CD14-positive monocyte (primary cell): ENCODE measurements at regions not wholly inside any gene's neighbourhood (a gene's known extent, or its start where the extent isn't known, plus 50 kb on each side); places are given as distances from the start of the nearest gene placed in this dataset.

Experiments used
- DNase-seq, 3 donors: peaks; one replicate each; pipeline ENCODE4 v3.0.0-alpha.2; 2011 to 2022
- H2AFZ ChIP-seq: 2 replicates; pipeline ENCODE4 v1.6.0; 2012; ENCODE audit warnings: mild to moderate bottlenecking, low read depth, low read length, inconsistent platforms; ENCODE audit not compliant: insufficient read depth, poor library complexity, severe bottlenecking
- H3K27ac ChIP-seq, 2 donors: 1 replicate in 1 of 2; 2 replicates in 1 of 2; pipeline ENCODE4 v1.5.1; 2012 to 2013; ENCODE audit warnings: low read length in 2 of 2, control low read depth in 1 of 2, inconsistent platforms in 1 of 2, low read depth in 1 of 2, mild to moderate bottlenecking in 1 of 2
- H3K27me3 ChIP-seq, 2 donors: one replicate each; pipeline versions ENCODE4 v1.6.0 to v1.6.1; 2011 to 2013; ENCODE audit warnings: low read length in 2 of 2; ENCODE audit not compliant: control insufficient read depth in 2 of 2, insufficient read depth in 2 of 2
- H3K36me3 ChIP-seq, 2 donors: replicated peaks in 1 of 2; 1 replicate in 1 of 2; 2 replicates in 1 of 2; pipeline versions ENCODE4 v1.5.1 to v1.6.1; 2012 to 2013; ENCODE audit warnings: low read length in 2 of 2, control low read depth in 1 of 2, inconsistent platforms in 1 of 2, mild to moderate bottlenecking in 1 of 2; ENCODE audit not compliant: insufficient read depth in 2 of 2, control insufficient read depth in 1 of 2
- H3K4me1 ChIP-seq, 2 donors: 1 replicate in 1 of 2; 2 replicates in 1 of 2; pipeline versions ENCODE4 v1.5.1 to v1.6.1; 2012 to 2013; ENCODE audit warnings: low read length in 2 of 2, control low read depth in 1 of 2, inconsistent platforms in 1 of 2, mild to moderate bottlenecking in 1 of 2, moderate library complexity in 1 of 2; ENCODE audit not compliant: insufficient read depth in 2 of 2, control insufficient read depth in 1 of 2
- H3K4me2 ChIP-seq: replicated peaks from 2 replicates; pipeline ENCODE3; 2012; ENCODE audit warnings: low read length, moderate library complexity, mild to moderate bottlenecking; ENCODE audit not compliant: poor library complexity, severe bottlenecking; ENCODE audit errors: extremely low read depth
- H3K4me3 ChIP-seq, 3 experiments: fragments of 200-600 bp in 1 of 3; sonication (generic) in 1 of 3; replicated peaks in 1 of 3; 1 replicate in 2 of 3; 2 replicates in 1 of 3; pipeline ENCODE4 v1.5.1; 2011 to 2013; ENCODE audit warnings: low read length in 3 of 3, mild to moderate bottlenecking in 3 of 3, control low read depth in 2 of 3, low read depth in 2 of 3, inconsistent platforms in 1 of 3, moderate library complexity in 1 of 3
- H3K79me2 ChIP-seq: 2 replicates; pipeline ENCODE4 v1.6.0; 2012; ENCODE audit warnings: mild to moderate bottlenecking, control low read depth, inconsistent platforms, low read length, moderate library complexity; ENCODE audit not compliant: insufficient read depth
- H3K9ac ChIP-seq: 2 replicates; pipeline ENCODE4 v1.6.0; 2017; ENCODE audit warnings: low read length, mild to moderate bottlenecking; ENCODE audit not compliant: insufficient read depth, poor library complexity, severe bottlenecking
- H3K9me3 ChIP-seq, 2 donors: replicated peaks in 1 of 2; 1 replicate in 1 of 2; 2 replicates in 1 of 2; pipeline versions ENCODE4 v1.5.1 to v1.6.1; 2012 to 2013; ENCODE audit warnings: low read length in 2 of 2, control low read depth in 1 of 2; ENCODE audit not compliant: control insufficient read depth in 1 of 2, insufficient read depth in 1 of 2
- H4K20me1 ChIP-seq: 2 replicates; pipeline ENCODE4 v1.6.0; 2012; ENCODE audit warnings: mild to moderate bottlenecking, low read length, control low read depth, moderate library complexity; ENCODE audit not compliant: insufficient read depth
- H3K27ac Mint-ChIP-seq, 7 donors: one replicate each; pipeline ENCODE4 v1.8.0; 2020; ENCODE audit warnings: mild to moderate bottlenecking in 7 of 7, mixed read lengths in 7 of 7, moderate library complexity in 6 of 7, inconsistent platforms in 2 of 7
- H3K27me3 Mint-ChIP-seq, 3 donors: one replicate each; pipeline ENCODE4 v1.8.0; 2021 to 2022; ENCODE audit warnings: low read depth in 3 of 3, mild to moderate bottlenecking in 3 of 3, mixed read lengths in 3 of 3, moderate library complexity in 3 of 3, inconsistent platforms in 1 of 3
- H3K36me3 Mint-ChIP-seq, 2 donors: one replicate each; pipeline ENCODE4 v1.8.0; 2020; ENCODE audit warnings: mixed read lengths in 2 of 2, inconsistent platforms in 1 of 2, mild to moderate bottlenecking in 1 of 2
- H3K4me1 Mint-ChIP-seq: one replicate; pipeline ENCODE4 v1.8.0; 2020; ENCODE audit warnings: mild to moderate bottlenecking, mixed read lengths
- H3K4me3 Mint-ChIP-seq, 2 donors: one replicate each; pipeline ENCODE4 v1.8.0; 2020; ENCODE audit warnings: mild to moderate bottlenecking in 2 of 2, mixed read lengths in 2 of 2, moderate library complexity in 1 of 2
- H3K9me3 Mint-ChIP-seq, 7 donors: one replicate each; pipeline ENCODE4 v1.8.0; 2020 to 2022; ENCODE audit warnings: mixed read lengths in 7 of 7, mild to moderate bottlenecking in 6 of 7, moderate library complexity in 6 of 7, inconsistent platforms in 2 of 7
- CTCF ChIP-seq: fragments of 200-600 bp; IDR thresholded peaks from one replicate; pipeline ENCODE4 v1.8.0; 2022; ENCODE audit warnings: antibody characterized with exemption, mild to moderate bottlenecking
- WGBS: methylation state at CpG from one replicate; pipeline ENCODE4 v1.1.5; 2013; ENCODE audit warnings: missing lambda C conversion rate; ENCODE audit not compliant: insufficient coverage; 5-methylcytosine and 5-hydroxymethylcytosine counted together
- intact Hi-C, 2 donors: fragments of 100-400 bp; cut with micrococcal nuclease; formaldehyde crosslinking; loops; one replicate each; pipeline versions ENCODE4 v1.15.0 to v1.15.1; 2023

GRCh38 chr12:90441431-90441830 is 513.5 kb downstream of the CCER1 start:
- Histone ChIP-seq H3K27me3 (no peaks in the 10 kb centered on the region), H3K36me3 (no peaks in the 10 kb centered on the region), H3K4me3 (no peak overlapping the region), H3K27ac (no peak overlapping the region), H4K20me1 (no peaks in the 10 kb centered on the region), H3K4me2 (no peak overlapping the region), H2AFZ (no peak overlapping the region), H3K9ac (no peak overlapping the region), H3K79me2 (no peaks in the 10 kb centered on the region), H3K4me1 (no peaks in the 10 kb centered on the region), H3K9me3 (peaks cover 16 to 24% of the 10 kb centered on the region in 2 donors)
- H3K9me3 Mint-ChIP-seq, result peaks cover 4 to 25% (median 14%) of the 10 kb centered on the region in 7 donors
- no peak for DNase-seq
- no peak overlapping the region for H3K27ac Mint-ChIP-seq
- H3K4me3 Mint-ChIP-seq, result no peak overlapping the region
- no peak for TF ChIP-seq CTCF
- intact Hi-C loops, result no loop called here
- H3K36me3 Mint-ChIP-seq, result no peaks in the 10 kb centered on the region
- no peaks in the 10 kb centered on the region for H3K27me3 Mint-ChIP-seq
- WGBS, result no CpG with 5 or more reads among the region's 1 CpG
- no peaks in the 10 kb centered on the region for H3K4me1 Mint-ChIP-seq

- TF ChIP-seq CTCF, result no peak
- WGBS, result 40% methylated on average over 1 of the region's 3 CpGs
- Mint-ChIP-seq H3K27me3 (peaks cover 0 to 1% (median 1%) of the 10 kb centered on the region in 3 donors), H3K4me1 (no peaks in the 10 kb centered on the region), H3K36me3 (no peaks in the 10 kb centered on the region), H3K27ac (no peak overlapping the region), H3K9me3 (peaks cover 0 to 4% (median 0%) of the 10 kb centered on the region in 7 donors), H3K4me3 (no peak overlapping the region)
- intact Hi-C loops, result no loop called here
- H3K27me3 ChIP-seq, result no peaks in the 10 kb centered on the region
- no peak overlapping the region for H3K27ac ChIP-seq
- H3K9me3 ChIP-seq, result no peaks in the 10 kb centered on the region
- H3K79me2 ChIP-seq, result no peaks in the 10 kb centered on the region
- no peaks in the 10 kb centered on the region for H3K36me3 ChIP-seq
- H2AFZ ChIP-seq, result no peak overlapping the region
- H3K9ac ChIP-seq, result no peak overlapping the region
- no peaks in the 10 kb centered on the region for H4K20me1 ChIP-seq
- no peak overlapping the region for H3K4me3 ChIP-seq
- H3K4me1 ChIP-seq, result no peaks in the 10 kb centered on the region
- no peak overlapping the region for H3K4me2 ChIP-seq
- no peak for DNase-seq
Measured at GRCh38 chr12:90428881-90429280, 526.1 kb downstream of the CCER1 start.
